Osteocyte (in vitro differentiated cells): ENCODE measurements at regions not wholly inside any gene's neighbourhood (a gene's known extent, or its start where the extent isn't known, plus 50 kb on each side); places are given as distances from the start of the nearest gene placed in this dataset.
"Not testable (repeated sequence)": the region's sequence is repeated elsewhere in the genome, so short reads cannot be mapped to it uniquely, and the experiment has no call there.

ENCODE experiments used
- DNase-seq: peaks from one replicate; pipeline ENCODE4 v3.0.0; 2021; ENCODE audit warnings: mixed read lengths; ENCODE audit not compliant: unreplicated experiment; ENCODE audit errors: extremely low spot score
- H3K27ac Mint-ChIP-seq: one replicate; pipeline ENCODE4 v1.8.0; 2021; ENCODE audit warnings: mild to moderate bottlenecking, mixed read lengths; ENCODE audit not compliant: unreplicated experiment
- H3K27me3 Mint-ChIP-seq: one replicate; pipeline ENCODE4 v1.8.0; 2021; ENCODE audit warnings: mixed read lengths; ENCODE audit not compliant: unreplicated experiment
- H3K36me3 Mint-ChIP-seq: one replicate; pipeline ENCODE4 v1.8.0; 2021; ENCODE audit warnings: mixed read lengths; ENCODE audit not compliant: unreplicated experiment
- H3K4me1 Mint-ChIP-seq: one replicate; pipeline ENCODE4 v1.8.0; 2021; ENCODE audit warnings: mixed read lengths; ENCODE audit not compliant: unreplicated experiment
- H3K4me3 Mint-ChIP-seq: one replicate; pipeline ENCODE4 v1.8.0; 2021; ENCODE audit warnings: mild to moderate bottlenecking, moderate library complexity, mixed read lengths; ENCODE audit not compliant: unreplicated experiment
- H3K9me3 Mint-ChIP-seq: one replicate; pipeline ENCODE4 v1.8.0; 2021; ENCODE audit warnings: mixed read lengths; ENCODE audit not compliant: unreplicated experiment
- TF ChIP-seq, protein P1 (sequence below): fragments of 200-600 bp; sonication (generic); IDR thresholded peaks from 2 replicates; pipeline ENCODE4 v1.5.0; 2021; ENCODE audit warnings: antibody characterized with exemption, mild to moderate bottlenecking, moderate library complexity

DNA sequence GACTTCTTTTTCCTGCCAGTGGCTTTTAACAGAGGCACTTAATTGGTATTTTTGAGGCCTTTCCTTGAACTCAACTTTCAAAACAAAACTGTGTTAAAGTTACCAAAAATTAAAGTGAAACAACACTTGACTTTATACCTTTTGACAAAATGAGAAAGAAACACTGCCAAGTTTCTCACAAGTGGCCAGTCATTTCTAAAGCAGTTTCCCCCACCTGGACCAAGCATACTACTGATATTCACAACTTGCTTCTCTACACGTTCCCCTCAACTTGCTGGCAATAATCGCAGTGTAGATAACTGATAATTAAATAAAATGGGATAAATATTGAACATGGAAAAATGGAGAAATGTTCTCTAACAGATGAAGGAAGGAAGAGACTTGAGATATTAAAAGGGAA is 135.7 kb downstream of the TLR4 start:
- DNase-seq: no peak
- no peaks in the 10 kb centered on the region for H3K4me1 Mint-ChIP-seq
- H3K27me3 Mint-ChIP-seq: peaks cover 20% of the 10 kb centered on the region
- no peak overlapping the region for H3K4me3 Mint-ChIP-seq
- TF ChIP-seq, protein P1, sequence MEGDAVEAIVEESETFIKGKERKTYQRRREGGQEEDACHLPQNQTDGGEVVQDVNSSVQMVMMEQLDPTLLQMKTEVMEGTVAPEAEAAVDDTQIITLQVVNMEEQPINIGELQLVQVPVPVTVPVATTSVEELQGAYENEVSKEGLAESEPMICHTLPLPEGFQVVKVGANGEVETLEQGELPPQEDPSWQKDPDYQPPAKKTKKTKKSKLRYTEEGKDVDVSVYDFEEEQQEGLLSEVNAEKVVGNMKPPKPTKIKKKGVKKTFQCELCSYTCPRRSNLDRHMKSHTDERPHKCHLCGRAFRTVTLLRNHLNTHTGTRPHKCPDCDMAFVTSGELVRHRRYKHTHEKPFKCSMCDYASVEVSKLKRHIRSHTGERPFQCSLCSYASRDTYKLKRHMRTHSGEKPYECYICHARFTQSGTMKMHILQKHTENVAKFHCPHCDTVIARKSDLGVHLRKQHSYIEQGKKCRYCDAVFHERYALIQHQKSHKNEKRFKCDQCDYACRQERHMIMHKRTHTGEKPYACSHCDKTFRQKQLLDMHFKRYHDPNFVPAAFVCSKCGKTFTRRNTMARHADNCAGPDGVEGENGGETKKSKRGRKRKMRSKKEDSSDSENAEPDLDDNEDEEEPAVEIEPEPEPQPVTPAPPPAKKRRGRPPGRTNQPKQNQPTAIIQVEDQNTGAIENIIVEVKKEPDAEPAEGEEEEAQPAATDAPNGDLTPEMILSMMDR: no peak
- H3K27ac Mint-ChIP-seq: no peak overlapping the region
- no peaks in the 10 kb centered on the region for H3K9me3 Mint-ChIP-seq
- H3K36me3 Mint-ChIP-seq: no peaks in the 10 kb centered on the region

DNA sequence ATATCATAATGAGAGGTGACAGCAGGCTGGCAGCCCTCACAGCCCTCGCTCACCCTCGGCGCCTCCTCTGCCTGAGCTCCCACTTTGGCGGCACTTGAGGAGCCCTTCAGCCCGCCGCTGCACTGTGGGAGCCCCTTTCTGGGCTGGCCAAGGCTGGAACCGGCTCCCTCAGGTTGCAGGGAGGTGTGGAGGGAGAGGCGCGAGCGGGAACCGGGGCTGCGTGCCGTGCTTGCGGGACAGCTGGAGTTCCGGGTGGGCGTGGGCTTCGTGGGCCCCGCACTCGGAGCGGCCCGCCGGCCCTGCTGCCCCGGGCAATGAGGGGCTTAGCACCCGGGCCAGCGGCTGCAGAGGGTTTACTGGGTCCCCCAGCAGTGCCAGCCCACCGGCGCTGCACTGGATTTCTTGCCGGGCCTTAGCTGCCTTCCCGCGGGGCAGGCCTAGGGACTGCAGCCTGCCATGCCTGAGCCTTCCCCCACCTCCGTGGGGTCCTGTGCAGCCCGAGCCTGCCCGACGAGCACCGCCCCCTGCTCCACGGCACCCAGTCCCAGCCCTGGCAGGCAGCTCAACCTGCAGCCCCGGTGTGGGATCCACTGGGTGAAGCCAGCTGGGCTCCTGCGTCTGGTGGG is 147.7 kb downstream of the TLR4 start:
- not testable (repeated sequence) for H3K9me3 Mint-ChIP-seq, DNase-seq, H3K4me3 Mint-ChIP-seq, H3K36me3 Mint-ChIP-seq, H3K27me3 Mint-ChIP-seq, H3K27ac Mint-ChIP-seq, H3K4me1 Mint-ChIP-seq

DNA sequence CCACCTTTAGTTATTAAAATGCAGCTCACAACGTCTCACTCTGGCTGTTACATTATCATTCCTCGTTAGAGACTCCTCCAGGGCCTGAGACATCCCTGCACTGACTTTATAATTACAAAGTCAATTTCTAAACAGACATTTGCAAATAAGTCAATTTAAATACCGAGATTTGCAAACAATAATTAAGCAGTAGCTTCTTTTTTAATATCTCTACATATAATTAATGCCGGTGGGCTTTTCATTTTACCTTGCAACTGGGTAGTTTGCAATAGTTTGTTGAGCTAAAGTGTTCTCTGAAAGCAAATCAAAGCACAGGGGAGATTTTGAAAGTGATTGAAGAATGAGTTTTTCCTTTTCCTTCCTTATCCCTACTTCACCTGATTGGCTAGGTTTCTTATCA is 154.4 kb downstream of the TLR4 start:
- Mint-ChIP-seq H3K4me3 (no peak overlapping the region), H3K27me3 (no peaks in the 10 kb centered on the region), H3K27ac (no peak overlapping the region), H3K9me3 (no peaks in the 10 kb centered on the region), H3K4me1 (no peaks in the 10 kb centered on the region), H3K36me3 (no peaks in the 10 kb centered on the region)
- TF ChIP-seq, protein P1: no peak
- DNase-seq: no peak

DNA sequence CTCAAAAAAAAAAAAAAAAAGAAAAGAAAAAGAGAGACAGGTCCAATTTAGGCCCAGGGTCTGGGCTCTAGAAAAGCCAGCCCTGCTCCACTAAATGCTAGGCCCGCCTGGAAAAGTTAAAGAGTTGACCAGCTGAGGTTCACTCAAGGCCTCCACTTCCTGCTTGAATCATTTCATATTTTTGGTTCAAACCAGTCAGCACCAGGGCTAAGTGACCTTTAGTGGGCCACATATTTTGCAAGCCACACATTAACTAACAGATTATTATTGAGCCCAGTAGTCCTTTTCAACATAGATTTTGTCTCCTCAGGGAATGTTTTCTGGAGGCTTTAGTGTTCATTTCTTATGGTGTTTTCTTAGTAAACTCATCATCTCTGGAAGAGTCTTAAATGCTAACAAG is 156.6 kb downstream of the TLR4 start:
- no peaks in the 10 kb centered on the region for H3K4me1 Mint-ChIP-seq
- no peak overlapping the region for H3K27ac Mint-ChIP-seq
- no peak for DNase-seq
- TF ChIP-seq, protein P1: no peak
- no peak overlapping the region for H3K4me3 Mint-ChIP-seq
- H3K36me3 Mint-ChIP-seq: no peaks in the 10 kb centered on the region
- peaks cover 2% of the 10 kb centered on the region for H3K27me3 Mint-ChIP-seq
- H3K9me3 Mint-ChIP-seq: no peaks in the 10 kb centered on the region

DNA sequence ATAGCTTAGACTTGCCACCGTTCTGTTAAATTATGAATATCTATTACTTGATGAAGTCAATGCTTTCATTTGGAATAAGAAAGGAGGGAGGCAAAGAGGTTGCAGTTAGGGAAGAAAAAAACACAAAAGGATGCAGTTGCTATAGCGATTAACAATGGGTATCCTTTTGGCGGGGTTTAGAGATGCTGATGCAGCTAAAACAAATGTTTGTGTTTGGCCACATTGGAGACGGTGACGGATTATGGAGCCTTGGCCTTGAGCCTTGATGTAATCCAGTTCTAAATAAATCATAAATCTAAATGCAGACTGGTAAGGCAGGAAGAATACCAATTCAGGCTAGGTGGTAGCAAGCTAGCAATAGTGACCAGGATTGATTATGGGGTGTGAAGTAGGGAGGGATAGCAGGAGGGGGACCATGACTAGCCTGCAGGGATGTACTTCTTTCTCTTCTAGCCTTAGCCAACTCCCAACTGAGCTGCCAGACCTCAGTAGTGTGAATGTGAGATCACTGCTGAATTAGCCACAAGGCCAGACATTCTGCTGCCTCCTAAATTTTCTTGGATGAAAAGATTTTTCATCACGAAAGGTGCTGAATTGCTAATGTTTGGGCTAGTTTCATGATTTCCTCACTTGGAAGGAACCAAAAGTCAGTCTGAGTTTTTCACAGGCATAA is 160.3 kb downstream of the TLR4 start:
- Mint-ChIP-seq H3K27ac (no peak overlapping the region), H3K27me3 (peaks cover 2% of the 10 kb centered on the region), H3K4me1 (no peaks in the 10 kb centered on the region), H3K36me3 (no peaks in the 10 kb centered on the region), H3K4me3 (no peak overlapping the region), H3K9me3 (no peaks in the 10 kb centered on the region)
- TF ChIP-seq, protein P1: no peak
- no peak for DNase-seq
